DOHH2 (cell line): ENCODE measurements at regions not wholly inside any gene's neighbourhood (a gene's known extent, or its start where the extent isn't known, plus 50 kb on each side); places are given as distances from the start of the nearest gene placed in this dataset.

ENCODE experiments used
- H3F3A ChIP-seq: fragments of 200-600 bp; sonication (generic), shearing (Covaris generic); 2 replicates; pipeline ENCODE4 v1.6.0; 2016; ENCODE audit warnings: antibody characterized with exemption, mild to moderate bottlenecking; ENCODE audit not compliant: control insufficient read depth, insufficient read depth
- H3K27ac ChIP-seq: fragments of 200-600 bp; sonication (generic); 2 replicates; pipeline ENCODE4 v1.5.1; 2014; ENCODE audit warnings: low read depth, mild to moderate bottlenecking, low read length, moderate library complexity
- H3K27me3 ChIP-seq: fragments of 200-600 bp; sonication (generic); 2 replicates; pipeline ENCODE4 v1.6.1; 2014; ENCODE audit warnings: mild to moderate bottlenecking, low read length, mixed read lengths; ENCODE audit not compliant: control insufficient read depth
- H3K36me3 ChIP-seq: fragments of 200-600 bp; sonication (generic); 2 replicates; pipeline ENCODE4 v1.6.1; 2014; ENCODE audit warnings: mild to moderate bottlenecking, low read length, moderate library complexity, mixed read lengths; ENCODE audit not compliant: control insufficient read depth
- H3K4me1 ChIP-seq: fragments of 200-600 bp; sonication (generic); 2 replicates; pipeline ENCODE4 v1.6.1; 2014; ENCODE audit warnings: mild to moderate bottlenecking, low read length, mixed read lengths; ENCODE audit not compliant: control insufficient read depth
- H3K4me2 ChIP-seq: fragments of 200-600 bp; sonication (generic); 2 replicates; pipeline ENCODE4 v1.6.0; 2014; ENCODE audit warnings: mild to moderate bottlenecking, low read length, moderate library complexity
- H3K4me3 ChIP-seq: fragments of 200-600 bp; sonication (generic); 2 replicates; pipeline ENCODE4 v1.5.1; 2014; ENCODE audit warnings: mild to moderate bottlenecking, low read length, mixed read lengths
- H3K79me2 ChIP-seq: fragments of 200-600 bp; sonication (generic); 2 replicates; pipeline ENCODE4 v1.6.1; 2014; ENCODE audit warnings: mild to moderate bottlenecking, low read length, mixed read lengths; ENCODE audit not compliant: control insufficient read depth
- H3K9me2 ChIP-seq: fragments of 200-600 bp; sonication (generic); replicated peaks from 2 replicates; pipeline ENCODE4 v1.6.1; 2014; ENCODE audit warnings: mild to moderate bottlenecking, low read length, mixed read lengths; ENCODE audit not compliant: control insufficient read depth
- H3K9me3 ChIP-seq: fragments of 200-600 bp; sonication (generic); 2 replicates; pipeline ENCODE4 v1.6.1; 2014; ENCODE audit warnings: antibody characterized with exemption, low read length, mixed read lengths; ENCODE audit not compliant: control insufficient read depth, insufficient read depth
- H4K20me1 ChIP-seq: fragments of 200-600 bp; sonication (generic); 2 replicates; pipeline ENCODE4 v1.6.0; 2014; ENCODE audit warnings: low read depth, mild to moderate bottlenecking, antibody characterized with exemption, low read length, moderate library complexity; ENCODE audit not compliant: control insufficient read depth, insufficient read depth
- EZH2phosphoT487 ChIP-seq: fragments of 200-600 bp; sonication (generic); IDR thresholded peaks from 2 replicates; pipeline ENCODE4 v1.6.1; 2017; ENCODE audit warnings: borderline replicate concordance, mild to moderate bottlenecking, antibody characterized with exemption, low read length, moderate library complexity, mixed read lengths
- TF ChIP-seq, protein P1 (sequence below): fragments of 200-600 bp; sonication (generic); IDR thresholded peaks from one replicate; pipeline ENCODE4 v1.5.1; 2014; ENCODE audit warnings: antibody characterized with exemption, mild to moderate bottlenecking, low read depth, low read length; ENCODE audit not compliant: poor library complexity, severe bottlenecking

DNA sequence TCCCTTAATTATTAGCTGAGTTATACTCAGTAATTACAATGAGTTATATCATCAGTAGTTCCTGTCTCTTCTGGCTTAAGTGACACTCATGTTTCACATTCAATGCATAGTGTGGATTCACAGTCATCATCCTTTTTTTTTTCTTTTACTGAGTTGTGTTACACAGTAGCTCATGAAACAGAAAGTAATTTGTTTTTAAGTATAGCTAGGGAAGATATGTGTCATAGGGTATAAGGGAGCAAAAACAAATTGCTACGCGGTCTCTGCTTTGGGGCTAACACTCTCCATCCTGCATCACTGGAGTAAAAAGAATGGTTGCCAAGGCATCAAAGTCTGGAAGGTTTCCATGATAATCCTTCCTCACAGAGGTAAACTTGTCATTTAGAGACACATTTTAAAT is 971.7 kb upstream of the NCAM2 start:
- H3K4me1 ChIP-seq = no peaks in the 10 kb centered on the region
- H3K36me3 ChIP-seq = no peaks in the 10 kb centered on the region
- no peak overlapping the region for H3K27ac ChIP-seq
- H3K9me3 ChIP-seq = peaks cover 3% of the 10 kb centered on the region; the same call in 1 of the 2 replicates
- no peak for TF ChIP-seq EZH2phosphoT487
- TF ChIP-seq, protein P1, sequence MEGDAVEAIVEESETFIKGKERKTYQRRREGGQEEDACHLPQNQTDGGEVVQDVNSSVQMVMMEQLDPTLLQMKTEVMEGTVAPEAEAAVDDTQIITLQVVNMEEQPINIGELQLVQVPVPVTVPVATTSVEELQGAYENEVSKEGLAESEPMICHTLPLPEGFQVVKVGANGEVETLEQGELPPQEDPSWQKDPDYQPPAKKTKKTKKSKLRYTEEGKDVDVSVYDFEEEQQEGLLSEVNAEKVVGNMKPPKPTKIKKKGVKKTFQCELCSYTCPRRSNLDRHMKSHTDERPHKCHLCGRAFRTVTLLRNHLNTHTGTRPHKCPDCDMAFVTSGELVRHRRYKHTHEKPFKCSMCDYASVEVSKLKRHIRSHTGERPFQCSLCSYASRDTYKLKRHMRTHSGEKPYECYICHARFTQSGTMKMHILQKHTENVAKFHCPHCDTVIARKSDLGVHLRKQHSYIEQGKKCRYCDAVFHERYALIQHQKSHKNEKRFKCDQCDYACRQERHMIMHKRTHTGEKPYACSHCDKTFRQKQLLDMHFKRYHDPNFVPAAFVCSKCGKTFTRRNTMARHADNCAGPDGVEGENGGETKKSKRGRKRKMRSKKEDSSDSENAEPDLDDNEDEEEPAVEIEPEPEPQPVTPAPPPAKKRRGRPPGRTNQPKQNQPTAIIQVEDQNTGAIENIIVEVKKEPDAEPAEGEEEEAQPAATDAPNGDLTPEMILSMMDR = no peak
- no peaks in the 10 kb centered on the region for H3F3A ChIP-seq
- no peaks in the 10 kb centered on the region for H4K20me1 ChIP-seq
- no peak overlapping the region for H3K4me3 ChIP-seq
- H3K79me2 ChIP-seq = no peaks in the 10 kb centered on the region
- H3K27me3 ChIP-seq = no peaks in the 10 kb centered on the region
- H3K4me2 ChIP-seq = no peak overlapping the region
- no peaks in the 10 kb centered on the region for H3K9me2 ChIP-seq

DNA sequence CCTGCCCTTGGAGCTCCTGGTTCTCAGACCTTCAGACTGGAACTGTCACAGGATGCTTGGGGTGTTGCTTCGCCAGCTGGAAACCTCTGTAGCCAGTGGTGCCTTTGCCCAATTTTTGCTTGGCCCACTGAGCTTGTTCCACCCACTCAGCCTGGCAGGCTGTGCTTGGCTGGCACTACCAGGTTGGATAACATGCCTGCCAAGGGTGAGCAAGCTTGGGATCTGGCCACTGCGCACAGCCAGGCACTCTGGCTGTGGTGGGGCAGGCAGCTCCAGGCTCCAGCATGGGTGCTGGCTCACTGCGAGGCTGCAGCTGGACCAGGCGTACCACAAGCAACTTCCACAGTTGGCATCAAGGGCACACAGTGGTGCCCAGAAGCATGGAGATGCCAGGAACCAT is 967.8 kb upstream of the NCAM2 start:
- Histone ChIP-seq H3K9me2 (no peaks in the 10 kb centered on the region), H3K79me2 (no peaks in the 10 kb centered on the region), H3K9me3 (peaks cover 3% of the 10 kb centered on the region; the same call in 1 of the 2 replicates)

GRCh38 chr21:20031807-20032206 is 966.4 kb upstream of the NCAM2 start:
- Histone ChIP-seq H3K27me3 (no peaks in the 10 kb centered on the region), H3K4me2 (no peak overlapping the region), H3K4me1 (no peaks in the 10 kb centered on the region), H3F3A (no peaks in the 10 kb centered on the region), H3K27ac (no peak overlapping the region), H3K79me2 (no peaks in the 10 kb centered on the region), H3K9me2 (no peaks in the 10 kb centered on the region), H3K36me3 (no peaks in the 10 kb centered on the region), H4K20me1 (no peaks in the 10 kb centered on the region), H3K4me3 (no peak overlapping the region), H3K9me3 (peaks cover 3% of the 10 kb centered on the region; the same call in 1 of the 2 replicates)
- no peak for TF ChIP-seq EZH2phosphoT487
- TF ChIP-seq, protein P1 = no peak

More for the DNA sequence above, 967.8 kb upstream of the NCAM2 start:
- TF ChIP-seq, protein P1 = no peak
- no peak for TF ChIP-seq EZH2phosphoT487
- Histone ChIP-seq H3F3A (no peaks in the 10 kb centered on the region), H4K20me1 (no peaks in the 10 kb centered on the region), H3K4me2 (no peak overlapping the region), H3K36me3 (no peaks in the 10 kb centered on the region), H3K4me3 (no peak overlapping the region), H3K27me3 (no peaks in the 10 kb centered on the region), H3K27ac (no peak overlapping the region), H3K4me1 (no peaks in the 10 kb centered on the region)
